ENCODE measurements at regions not wholly inside any gene's neighbourhood (a gene's known extent, or its start where the extent isn't known, plus 50 kb on each side); places are given as distances from the start of the nearest gene placed in this dataset.

GRCh38 chr1:193574913-193575312, 388.5 kb upstream of the B3GALT2 start:
- no peak overlapping the region for H3K4me2 ChIP-seq (ENCODE audit: insufficient read depth, low read length)
- H3K9me1 ChIP-seq (ENCODE audit: control insufficient read depth, insufficient read depth, low read length): no peaks in the 10 kb centered on the region
- BruUV-seq (replicated peaks): no TSS peak
- no peak overlapping the region for H3K9ac ChIP-seq (ENCODE audit: insufficient read depth in 1 of 2, low read depth in 2 of 2, low read length in 2 of 2)
- no peak overlapping the region for H2AFZ ChIP-seq (ENCODE audit: low read depth, low read length)
- ChIA-PET CTCF (ENCODE audit: low intra/inter-chr PET ratio) (no interaction called here), POLR2A (no interaction called here)
- ATAC-seq (no peak), FAIRE-seq (no peak), DNase-seq (ENCODE audit: extremely low read depth in 1 of 4, low spot score in 3 of 4) (no peak)
- no peak overlapping the region for H3K27ac ChIP-seq (ENCODE audit: extremely low read depth, low read depth, low read length)
- H3K4me1 ChIP-seq (replicated peaks in 1 of 2; ENCODE audit: control insufficient read depth in 2 of 2, insufficient read depth in 2 of 2, low read length in 2 of 2): no peaks in the 10 kb centered on the region
- intact Hi-C loops (cut with micrococcal nuclease): no loop called here
- no peaks in the 10 kb centered on the region for H3K9me3 ChIP-seq (replicated peaks; ENCODE audit: control insufficient read depth, insufficient read depth, low read depth, low read length)
- H3K36me3 ChIP-seq (ENCODE audit: control insufficient read depth, insufficient read depth, low read length): no peaks in the 10 kb centered on the region
- H4K20me1 ChIP-seq (replicated peaks; ENCODE audit: control insufficient read depth, insufficient read depth, low read length): no peaks in the 10 kb centered on the region
- H3K27me3 ChIP-seq (ENCODE audit: control insufficient read depth in 2 of 2, insufficient read depth in 2 of 2, low read length in 2 of 2): no peaks in the 10 kb centered on the region
- no peaks in the 10 kb centered on the region for H3K79me2 ChIP-seq (ENCODE audit: control insufficient read depth, insufficient read depth, low read length)
- in situ Hi-C loops (cut with MboI): no loop called here
- no peak overlapping the region for H3K4me3 ChIP-seq
- no peak for TF ChIP-seq ZNF561 (CRISPR knock-in tag; conservative IDR thresholded peaks at IDR 0.05)
- no peak for TF ChIP-seq PATZ1 (CRISPR knock-in tag; IDR thresholded peaks at IDR 0.05; ENCODE audit: borderline replicate concordance)
- TF ChIP-seq NR4A1 (CRISPR knock-in tag; IDR thresholded peaks at IDR 0.05): no peak
- no peak for TF ChIP-seq NR4A1 (tag; IDR thresholded peaks at IDR 0.05)
- no peak for TF ChIP-seq ELK1 (CRISPR knock-in tag; IDR thresholded peaks at IDR 0.05)
- TF ChIP-seq SPI1 (IDR thresholded peaks at IDR 0.05; ENCODE audit: borderline replicate concordance, low read depth, low read length): no peak
- no peak for TF ChIP-seq MCM3 (IDR thresholded peaks at IDR 0.05)
- no peak for TF ChIP-seq ZNF24 (IDR thresholded peaks at IDR 0.05)
- no peak for TF ChIP-seq ZNF511 (CRISPR knock-in tag; IDR thresholded peaks at IDR 0.05)
- no peak for TF ChIP-seq ZBTB11 (CRISPR knock-in tag; IDR thresholded peaks at IDR 0.05)
- TF ChIP-seq ZKSCAN1 (IDR thresholded peaks at IDR 0.05; ENCODE audit: low read depth, low read length): no peak
- no peak for TF ChIP-seq THAP12 (CRISPR knock-in tag; IDR thresholded peaks at IDR 0.05)
- no peak for TF ChIP-seq ETS1 (conservative IDR thresholded peaks at IDR 0.05; ENCODE audit: control insufficient read depth, low read depth, low read length)

All from K562 (cell line).